A549 (cell line): ENCODE measurements at regions not wholly inside any gene's neighbourhood (a gene's known extent, or its start where the extent isn't known, plus 50 kb on each side); places are given as distances from the start of the nearest gene placed in this dataset.

Experiments
- ATAC-seq, 2 experiments: fragments of 200-7000 bp in 1 of 2; fragments of >200 bp in 1 of 2; cut with Nextera tagmentation in 1 of 2; cut with Tn5 transposase in 1 of 2; 3 replicates each; pipeline versions ENCODE4 v1.8.0 to v1.9.1; 2018 to 2020; ENCODE audit warnings: mild to moderate bottlenecking in 1 of 2, moderate library complexity in 1 of 2
- CTCF ChIA-PET: fragments of 300-600 bp; sonication (Branson Sonifier 250); formaldehyde crosslinking; extraction: SDS; loops from one replicate; lab custom pipeline; 2021; ENCODE audit warnings: antibody characterized with exemption, inconsistent platforms; lab: Yijun Ruan, JAX
- POLR2A ChIA-PET: fragments of 350-600 bp; formaldehyde crosslinking; extraction: SDS; loops from one replicate; lab custom pipeline; 2021; ENCODE audit warnings: antibody characterized with exemption, inconsistent platforms; lab: Yijun Ruan, JAX
- DNase-seq, 2 experiments: peaks; one replicate each; pipeline versions ENCODE4 v3.0.0 to v3.0.0-alpha.2; 2011 to 2016; ENCODE audit warnings: low read depth in 1 of 2, low spot score in 1 of 2
- FAIRE-seq: peaks from 2 replicates; lab custom pipeline; 2011; peaks lifted over from hg19 to GRCh38; lab: Jason Lieb, UNC
- H3K27ac ChIP-seq, 2 experiments: fragments of >200 bp; sonication (Bioruptor Twin); formaldehyde crosslinking; 3 replicates each; pipeline ENCODE4 v1.5.1; 2016 to 2017
- H3K4me1 ChIP-seq: fragments of >200 bp; sonication (Bioruptor Twin); formaldehyde crosslinking; 3 replicates; pipeline ENCODE4 v1.6.1; 2016
- H3K4me2 ChIP-seq: fragments of >200 bp; sonication (Bioruptor Twin); formaldehyde crosslinking; 3 replicates; pipeline ENCODE4 v1.6.1; 2016
- H3K4me3 ChIP-seq: fragments of >200 bp; sonication (Bioruptor Twin); formaldehyde crosslinking; 3 replicates; pipeline ENCODE4 v1.5.1; 2016
- H3K9me3 ChIP-seq: fragments of >200 bp; sonication (Bioruptor Twin); formaldehyde crosslinking; 3 replicates; pipeline ENCODE4 v1.6.1; 2016
- EHF ChIP-seq: fragments of 250-450 bp; sonication (Bioruptor Pico); IDR thresholded peaks from 2 replicates; pipeline ENCODE4 v1.5.0; 2020; ENCODE audit warnings: mild to moderate bottlenecking
- EP300 ChIP-seq, 2 experiments: fragments of >200 bp; sonication (Bioruptor Twin); formaldehyde crosslinking; IDR thresholded peaks; 2 replicates in 1 of 2; 3 replicates in 1 of 2; pipeline ENCODE4 v1.6.1; 2016 to 2017
- ESRRA ChIP-seq: fragments of 150-350 bp; IDR thresholded peaks from 2 replicates; pipeline ENCODE4 v1.6.1; 2014; ENCODE audit warnings: mild to moderate bottlenecking, low read length, borderline replicate concordance
- GATA3 ChIP-seq: IDR thresholded peaks from 2 replicates; pipeline ENCODE4 v1.6.1; 2012; ENCODE audit warnings: borderline replicate concordance
- HDAC2 ChIP-seq: fragments of 200-600 bp; sonication (generic); IDR thresholded peaks from 2 replicates; pipeline ENCODE4 v1.6.1; 2016
- HES2 ChIP-seq: fragments of >200 bp; sonication (Bioruptor Twin); formaldehyde crosslinking; IDR thresholded peaks from 2 replicates; pipeline ENCODE4 v1.6.1; 2016
- HEYL ChIP-seq: fragments of 250-450 bp; sonication (Bioruptor Pico); IDR thresholded peaks from 2 replicates; pipeline ENCODE4 v1.8.0; 2021; ENCODE audit warnings: mild to moderate bottlenecking, moderate library complexity
- HOXB5 ChIP-seq: fragments of 250-450 bp; sonication (Bioruptor Pico); IDR thresholded peaks from 2 replicates; pipeline ENCODE4 v1.5.0; 2020; ENCODE audit warnings: mild to moderate bottlenecking, moderate library complexity
- JUN ChIP-seq, 2 experiments: fragments of >200 bp; sonication (Bioruptor Twin); formaldehyde crosslinking; IDR thresholded peaks; 2 replicates in 1 of 2; 3 replicates in 1 of 2; pipeline ENCODE4 v1.6.1; 2016 to 2017
- NFE2L2 ChIP-seq: fragments of 150-350 bp; conservative IDR thresholded peaks from 2 replicates; pipeline ENCODE4 v1.6.1; 2014; ENCODE audit warnings: low read length
- NPAS2 ChIP-seq: fragments of 250-450 bp; sonication (Bioruptor Pico); IDR thresholded peaks from 2 replicates; pipeline ENCODE4 v1.8.0; 2022; ENCODE audit warnings: mild to moderate bottlenecking, moderate library complexity, borderline replicate concordance
- NR3C1 ChIP-seq: fragments of >200 bp; sonication (Bioruptor Twin); formaldehyde crosslinking; IDR thresholded peaks from 3 replicates; pipeline ENCODE4 v1.6.1; 2017
- PHF8 ChIP-seq: fragments of 200-600 bp; sonication (generic); IDR thresholded peaks from 2 replicates; pipeline ENCODE4 v1.6.1; 2016; ENCODE audit warnings: low read depth, mild to moderate bottlenecking, antibody characterized with exemption, moderate library complexity, borderline replicate concordance
- POLR2AphosphoS2 ChIP-seq: conservative IDR thresholded peaks from 2 replicates; pipeline ENCODE4 v1.6.1; 2012; ENCODE audit warnings: low read length, improper control_type of control experiment, inconsistent platforms
- RARB ChIP-seq: fragments of 250-450 bp; sonication (Bioruptor Pico); IDR thresholded peaks from 2 replicates; pipeline ENCODE4 v1.8.0; 2021; ENCODE audit warnings: mild to moderate bottlenecking, moderate library complexity
- REST ChIP-seq: fragments of 200-600 bp; sonication (generic); IDR thresholded peaks from 2 replicates; pipeline ENCODE4 v1.6.1; 2016; ENCODE audit warnings: antibody characterized with exemption, mild to moderate bottlenecking, moderate library complexity
- RFX5 ChIP-seq: fragments of 450-650 bp; IDR thresholded peaks from 2 replicates; pipeline ENCODE4 v1.7.1; 2014; ENCODE audit warnings: antibody characterized with exemption, mild to moderate bottlenecking, moderate library complexity
- SMC3 ChIP-seq: fragments of >200 bp; sonication (Bioruptor Twin); formaldehyde crosslinking; IDR thresholded peaks from 3 replicates; pipeline ENCODE4 v1.6.1; 2018; ENCODE audit warnings: inconsistent platforms
- TFCP2L1 ChIP-seq: fragments of 250-450 bp; sonication (Bioruptor Pico); IDR thresholded peaks from 2 replicates; pipeline ENCODE4 v1.5.0; 2021; ENCODE audit warnings: mild to moderate bottlenecking
- ZNF302 ChIP-seq: fragments of 250-450 bp; sonication (Bioruptor Pico); IDR thresholded peaks from 2 replicates; pipeline ENCODE4 v1.9.0; 2021; ENCODE audit warnings: inconsistent platforms, mild to moderate bottlenecking, moderate library complexity
- ZSCAN20 ChIP-seq: fragments of 250-450 bp; sonication (Bioruptor Pico); IDR thresholded peaks from 2 replicates; pipeline ENCODE4 v1.8.0; 2022; ENCODE audit warnings: mild to moderate bottlenecking, moderate library complexity
- WGBS: methylation state at CpG from one replicate; pipeline ENCODE4 v1.1.6; 2017; ENCODE audit errors: missing lambda C conversion rate; 5-methylcytosine and 5-hydroxymethylcytosine counted together
- TF ChIP-seq, protein P1 (sequence below): fragments of 250-450 bp; sonication (Bioruptor Pico); IDR thresholded peaks from 2 replicates; pipeline ENCODE4 v1.5.0; 2020; ENCODE audit warnings: low read depth, mild to moderate bottlenecking, moderate library complexity
- TF ChIP-seq, protein P2 (sequence below): IDR thresholded peaks from 2 replicates; pipeline ENCODE4 v1.6.1; 2012; ENCODE audit warnings: low read depth, borderline replicate concordance
- TF ChIP-seq, protein P3 (sequence below): fragments of 150-350 bp; IDR thresholded peaks from 2 replicates; pipeline ENCODE4 v1.6.1; 2014; ENCODE audit warnings: low read depth, mild to moderate bottlenecking, low read length
- TF ChIP-seq, protein P4 (sequence below): fragments of >200 bp; sonication (Bioruptor Twin); formaldehyde crosslinking; IDR thresholded peaks from 3 replicates; pipeline ENCODE4 v1.5.1; 2016
- TF ChIP-seq, protein P5 (sequence below): fragments of 450-650 bp; IDR thresholded peaks from 2 replicates; pipeline ENCODE4 v1.6.1; 2014; ENCODE audit warnings: antibody characterized with exemption

DNA sequence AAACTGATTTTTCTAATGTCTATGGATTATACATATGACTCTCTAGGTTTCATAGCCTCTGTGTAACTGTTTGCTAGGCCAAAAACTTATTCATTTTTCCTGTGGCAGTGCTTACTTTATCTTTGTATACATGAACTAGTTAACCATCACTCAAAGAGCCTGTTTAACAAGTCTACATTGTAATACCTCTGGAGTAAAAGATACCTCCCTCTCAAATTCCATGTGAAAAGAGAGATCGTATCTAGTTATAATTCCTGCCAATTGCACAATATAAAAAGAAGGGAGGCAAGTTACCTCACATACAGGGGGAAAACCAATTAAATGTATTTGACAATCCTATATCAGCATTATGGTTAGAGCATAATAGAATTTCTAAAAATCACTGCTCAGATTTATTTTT, 271.9 kb upstream of the ST8SIA4 start:
- no peak for FAIRE-seq
- DNase-seq, result no peak
- ChIA-PET CTCF (no interaction called here), POLR2A (no interaction called here)
- Histone ChIP-seq H3K9me3 (peaks cover 6% of the 10 kb centered on the region), H3K4me1 (no peaks in the 10 kb centered on the region), H3K27ac (no peak overlapping the region), H3K4me3 (no peak overlapping the region), H3K4me2 (no peak overlapping the region)
- no peak for ATAC-seq
- TF ChIP-seq REST, result no peak
- no peak for TF ChIP-seq SMC3
- TF ChIP-seq ZSCAN20 (CRISPR knock-in tag), result no peak
- no peak for TF ChIP-seq EHF (CRISPR knock-in tag)
- no peak for TF ChIP-seq HDAC2
- no peak for TF ChIP-seq RARB (CRISPR knock-in tag)
- TF ChIP-seq, protein P1, sequence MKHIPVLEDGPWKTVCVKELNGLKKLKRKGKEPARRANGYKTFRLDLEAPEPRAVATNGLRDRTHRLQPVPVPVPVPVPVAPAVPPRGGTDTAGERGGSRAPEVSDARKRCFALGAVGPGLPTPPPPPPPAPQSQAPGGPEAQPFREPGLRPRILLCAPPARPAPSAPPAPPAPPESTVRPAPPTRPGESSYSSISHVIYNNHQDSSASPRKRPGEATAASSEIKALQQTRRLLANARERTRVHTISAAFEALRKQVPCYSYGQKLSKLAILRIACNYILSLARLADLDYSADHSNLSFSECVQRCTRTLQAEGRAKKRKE (CRISPR knock-in tag), result no peak
- no peak for TF ChIP-seq NFE2L2
- no peak for TF ChIP-seq RFX5
- TF ChIP-seq TFCP2L1 (CRISPR knock-in tag), result no peak
- no peak for TF ChIP-seq ZNF302 (CRISPR knock-in tag)
- TF ChIP-seq, protein P2, sequence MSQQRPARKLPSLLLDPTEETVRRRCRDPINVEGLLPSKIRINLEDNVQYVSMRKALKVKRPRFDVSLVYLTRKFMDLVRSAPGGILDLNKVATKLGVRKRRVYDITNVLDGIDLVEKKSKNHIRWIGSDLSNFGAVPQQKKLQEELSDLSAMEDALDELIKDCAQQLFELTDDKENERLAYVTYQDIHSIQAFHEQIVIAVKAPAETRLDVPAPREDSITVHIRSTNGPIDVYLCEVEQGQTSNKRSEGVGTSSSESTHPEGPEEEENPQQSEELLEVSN, result no peak
- TF ChIP-seq POLR2AphosphoS2, result no peak
- no peak for TF ChIP-seq ESRRA
- TF ChIP-seq, protein P3, sequence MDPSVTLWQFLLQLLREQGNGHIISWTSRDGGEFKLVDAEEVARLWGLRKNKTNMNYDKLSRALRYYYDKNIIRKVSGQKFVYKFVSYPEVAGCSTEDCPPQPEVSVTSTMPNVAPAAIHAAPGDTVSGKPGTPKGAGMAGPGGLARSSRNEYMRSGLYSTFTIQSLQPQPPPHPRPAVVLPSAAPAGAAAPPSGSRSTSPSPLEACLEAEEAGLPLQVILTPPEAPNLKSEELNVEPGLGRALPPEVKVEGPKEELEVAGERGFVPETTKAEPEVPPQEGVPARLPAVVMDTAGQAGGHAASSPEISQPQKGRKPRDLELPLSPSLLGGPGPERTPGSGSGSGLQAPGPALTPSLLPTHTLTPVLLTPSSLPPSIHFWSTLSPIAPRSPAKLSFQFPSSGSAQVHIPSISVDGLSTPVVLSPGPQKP, result no peak
- TF ChIP-seq JUN (IDR thresholded peaks at IDR 0.05), result no peak
- no peak for TF ChIP-seq EP300 (IDR thresholded peaks at IDR 0.05)
- no peak for TF ChIP-seq HES2
- TF ChIP-seq NR3C1, result no peak
- WGBS, result 29% methylated on average over 1 of the region's 1 CpG

DNA sequence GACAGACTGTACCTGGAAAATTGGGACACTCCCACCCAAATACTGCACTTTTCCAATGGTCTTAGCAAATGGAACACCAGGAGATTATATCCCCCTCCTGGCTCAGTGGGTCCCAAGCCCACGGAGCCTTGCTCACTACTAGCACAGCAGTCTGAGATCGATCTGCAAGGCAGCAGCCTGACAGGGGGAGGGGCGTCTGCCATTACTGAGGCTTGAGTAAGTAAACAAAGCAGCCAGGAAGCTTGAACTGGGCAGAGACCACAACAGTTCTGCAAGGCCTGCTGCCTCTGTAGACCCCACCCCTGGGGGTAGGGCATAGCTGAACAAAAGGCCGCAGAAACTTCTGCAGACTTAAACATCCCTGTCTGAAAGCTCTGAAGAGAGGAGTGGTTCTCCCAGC, 260.0 kb upstream of the ST8SIA4 start:
- no peak for FAIRE-seq
- peaks cover 3% of the 10 kb centered on the region; the same call in 1 of the 3 replicates for H3K4me1 ChIP-seq
- WGBS, result 70% methylated on average over 4 of the region's 4 CpGs
- H3K27ac ChIP-seq, result no peak overlapping the region
- POLR2A ChIA-PET, result no interaction called here
- H3K4me3 ChIP-seq, result no peak overlapping the region
- no peaks in the 10 kb centered on the region for H3K9me3 ChIP-seq
- H3K4me2 ChIP-seq, result no peak overlapping the region
- no peak for ATAC-seq
- no peak for DNase-seq
- CTCF ChIA-PET, result interaction anchor here (0.6 to 0.7 kb wide), 2 partner anchors 197 to 682 kb away, joined by 3 read pairs; no protein-coding TSS in a partner anchor
- TF ChIP-seq, protein P4, sequence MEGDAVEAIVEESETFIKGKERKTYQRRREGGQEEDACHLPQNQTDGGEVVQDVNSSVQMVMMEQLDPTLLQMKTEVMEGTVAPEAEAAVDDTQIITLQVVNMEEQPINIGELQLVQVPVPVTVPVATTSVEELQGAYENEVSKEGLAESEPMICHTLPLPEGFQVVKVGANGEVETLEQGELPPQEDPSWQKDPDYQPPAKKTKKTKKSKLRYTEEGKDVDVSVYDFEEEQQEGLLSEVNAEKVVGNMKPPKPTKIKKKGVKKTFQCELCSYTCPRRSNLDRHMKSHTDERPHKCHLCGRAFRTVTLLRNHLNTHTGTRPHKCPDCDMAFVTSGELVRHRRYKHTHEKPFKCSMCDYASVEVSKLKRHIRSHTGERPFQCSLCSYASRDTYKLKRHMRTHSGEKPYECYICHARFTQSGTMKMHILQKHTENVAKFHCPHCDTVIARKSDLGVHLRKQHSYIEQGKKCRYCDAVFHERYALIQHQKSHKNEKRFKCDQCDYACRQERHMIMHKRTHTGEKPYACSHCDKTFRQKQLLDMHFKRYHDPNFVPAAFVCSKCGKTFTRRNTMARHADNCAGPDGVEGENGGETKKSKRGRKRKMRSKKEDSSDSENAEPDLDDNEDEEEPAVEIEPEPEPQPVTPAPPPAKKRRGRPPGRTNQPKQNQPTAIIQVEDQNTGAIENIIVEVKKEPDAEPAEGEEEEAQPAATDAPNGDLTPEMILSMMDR, result no peak
- TF ChIP-seq ZNF302 (CRISPR knock-in tag), result no peak
- no peak for TF ChIP-seq NPAS2 (CRISPR knock-in tag)
- TF ChIP-seq HOXB5 (CRISPR knock-in tag), result no peak
- TF ChIP-seq POLR2AphosphoS2, result no peak
- TF ChIP-seq, protein P5, sequence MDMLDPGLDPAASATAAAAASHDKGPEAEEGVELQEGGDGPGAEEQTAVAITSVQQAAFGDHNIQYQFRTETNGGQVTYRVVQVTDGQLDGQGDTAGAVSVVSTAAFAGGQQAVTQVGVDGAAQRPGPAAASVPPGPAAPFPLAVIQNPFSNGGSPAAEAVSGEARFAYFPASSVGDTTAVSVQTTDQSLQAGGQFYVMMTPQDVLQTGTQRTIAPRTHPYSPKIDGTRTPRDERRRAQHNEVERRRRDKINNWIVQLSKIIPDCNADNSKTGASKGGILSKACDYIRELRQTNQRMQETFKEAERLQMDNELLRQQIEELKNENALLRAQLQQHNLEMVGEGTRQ, result no peak
- TF ChIP-seq PHF8, result no peak
- no peak for TF ChIP-seq HEYL (CRISPR knock-in tag)
- TF ChIP-seq GATA3, result no peak
- no peak for TF ChIP-seq REST
